SU-DHL-6 (cell line): ENCODE measurements at regions not wholly inside any gene's neighbourhood (a gene's known extent, or its start where the extent isn't known, plus 50 kb on each side); places are given as distances from the start of the nearest gene placed in this dataset.

Experiments used
- EZH2phosphoT487 ChIP-seq: fragments of 200-600 bp; sonication (generic), shearing (Covaris generic); conservative IDR thresholded peaks from 2 replicates; pipeline ENCODE4 v1.6.1; 2018; ENCODE audit warnings: mild to moderate bottlenecking, antibody characterized with exemption, low read length, moderate library complexity, mixed read lengths
- TF ChIP-seq, protein P1 (sequence below): fragments of 200-600 bp; sonication (generic); IDR thresholded peaks from one replicate; pipeline ENCODE4 v1.5.1; 2017; ENCODE audit warnings: antibody characterized with exemption, mild to moderate bottlenecking, low read length, moderate library complexity; ENCODE audit not compliant: insufficient read depth, poor library complexity, severe bottlenecking

DNA sequence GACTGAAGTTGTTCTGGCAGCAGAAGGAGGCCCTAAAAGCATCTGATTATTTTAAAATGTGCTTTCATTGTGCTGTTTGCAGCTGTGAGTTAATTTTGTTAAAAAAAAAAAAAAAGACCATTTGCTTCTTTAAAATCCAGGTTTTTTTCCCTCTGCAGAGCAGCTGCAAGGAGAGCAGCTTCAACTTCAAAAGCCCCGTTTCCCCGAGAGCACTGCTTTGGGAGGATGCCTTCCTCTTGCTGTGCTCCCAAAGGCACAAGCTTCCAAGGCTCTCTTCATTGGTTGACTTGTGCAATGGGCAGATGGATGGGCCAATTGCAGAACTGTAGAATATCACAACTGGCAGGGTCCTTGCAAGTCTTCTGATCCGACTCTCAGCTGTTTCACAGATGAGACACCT, 459.2 kb upstream of the PKN2 start:
- TF ChIP-seq, protein P1, sequence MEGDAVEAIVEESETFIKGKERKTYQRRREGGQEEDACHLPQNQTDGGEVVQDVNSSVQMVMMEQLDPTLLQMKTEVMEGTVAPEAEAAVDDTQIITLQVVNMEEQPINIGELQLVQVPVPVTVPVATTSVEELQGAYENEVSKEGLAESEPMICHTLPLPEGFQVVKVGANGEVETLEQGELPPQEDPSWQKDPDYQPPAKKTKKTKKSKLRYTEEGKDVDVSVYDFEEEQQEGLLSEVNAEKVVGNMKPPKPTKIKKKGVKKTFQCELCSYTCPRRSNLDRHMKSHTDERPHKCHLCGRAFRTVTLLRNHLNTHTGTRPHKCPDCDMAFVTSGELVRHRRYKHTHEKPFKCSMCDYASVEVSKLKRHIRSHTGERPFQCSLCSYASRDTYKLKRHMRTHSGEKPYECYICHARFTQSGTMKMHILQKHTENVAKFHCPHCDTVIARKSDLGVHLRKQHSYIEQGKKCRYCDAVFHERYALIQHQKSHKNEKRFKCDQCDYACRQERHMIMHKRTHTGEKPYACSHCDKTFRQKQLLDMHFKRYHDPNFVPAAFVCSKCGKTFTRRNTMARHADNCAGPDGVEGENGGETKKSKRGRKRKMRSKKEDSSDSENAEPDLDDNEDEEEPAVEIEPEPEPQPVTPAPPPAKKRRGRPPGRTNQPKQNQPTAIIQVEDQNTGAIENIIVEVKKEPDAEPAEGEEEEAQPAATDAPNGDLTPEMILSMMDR, result no peak
- TF ChIP-seq EZH2phosphoT487, result no peak
